GM21825 (cell line): ENCODE measurements at regions not wholly inside any gene's neighbourhood (a gene's known extent, or its start where the extent isn't known, plus 50 kb on each side); places are given as distances from the start of the nearest gene placed in this dataset.

ENCODE experiments used
- ATAC-seq: cut with Tn5 transposase; IDR thresholded peaks from one replicate; pipeline ENCODE4 v1.9.1; 2021; ENCODE audit warnings: mild to moderate bottlenecking, moderate library complexity; ENCODE audit not compliant: unreplicated experiment

- ATAC-seq = no peak
Measured at GRCh38 chr5:167243463-167243862, 1048.0 kb upstream of the WWC1 start.

- ATAC-seq = no peak
Measured at GRCh38 chr5:167244583-167244982, 1046.9 kb upstream of the WWC1 start.

- no peak for ATAC-seq
Measured at GRCh38 chr5:167245868-167246267, 1045.6 kb upstream of the WWC1 start.

GRCh38 chr5:167247816-167248215, 1043.6 kb upstream of the WWC1 start:
- ATAC-seq = no peak

GRCh38 chr5:167248257-167248656, 1043.2 kb upstream of the WWC1 start:
- ATAC-seq = no peak

GRCh38 chr5:167250996-167251395, 1040.4 kb upstream of the WWC1 start:
- no peak for ATAC-seq

- no peak for ATAC-seq
Measured at GRCh38 chr5:167254132-167254531, 1037.3 kb upstream of the WWC1 start.

GRCh38 chr5:167255926-167256325, 1035.5 kb upstream of the WWC1 start:
- no peak for ATAC-seq

- ATAC-seq = no peak
Measured at GRCh38 chr5:167259806-167260205, 1031.6 kb upstream of the WWC1 start.

GRCh38 chr5:167261309-167262100, 1029.9 kb upstream of the WWC1 start:
- ATAC-seq = no peak

GRCh38 chr5:167263185-167263584, 1028.3 kb upstream of the WWC1 start:
- ATAC-seq = no peak

- no peak for ATAC-seq
Measured at GRCh38 chr5:167264348-167264747, 1027.1 kb upstream of the WWC1 start.

- ATAC-seq = no peak
Measured at GRCh38 chr5:167268337-167268736, 1023.1 kb upstream of the WWC1 start.

- no peak for ATAC-seq
Measured at GRCh38 chr5:167269146-167269545, 1022.3 kb upstream of the WWC1 start.

GRCh38 chr5:167271081-167271480, 1020.4 kb upstream of the WWC1 start:
- no peak for ATAC-seq

- ATAC-seq = no peak
Measured at GRCh38 chr5:167271511-167271910, 1019.9 kb upstream of the WWC1 start.

- no peak for ATAC-seq
Measured at GRCh38 chr5:167280111-167280510, 1011.3 kb upstream of the WWC1 start.

- ATAC-seq = no peak
Measured at GRCh38 chr5:167281925-167282324, 1009.5 kb upstream of the WWC1 start.

GRCh38 chr5:167283691-167284090, 1007.8 kb upstream of the WWC1 start:
- ATAC-seq = no peak

- ATAC-seq = no peak
Measured at GRCh38 chr5:167284222-167284890, 1007.1 kb upstream of the WWC1 start.

- ATAC-seq = no peak
Measured at GRCh38 chr5:167285591-167285990, 1005.9 kb upstream of the WWC1 start.

- no peak for ATAC-seq
Measured at GRCh38 chr5:167286891-167287290, 1004.6 kb upstream of the WWC1 start.
